ENCODE measurements at regions not wholly inside any gene's neighbourhood (a gene's known extent, or its start where the extent isn't known, plus 50 kb on each side); places are given as distances from the start of the nearest gene placed in this dataset.

- TF ChIP-seq CTCF (IDR thresholded peaks at IDR 0.05) (no peak), EZH2 (IDR thresholded peaks at IDR 0.05; ENCODE audit: borderline replicate concordance, insufficient read depth, low read depth, low read length, poor library complexity, severe bottlenecking) (no peak)
Observed at GRCh38 chr1:116284819-116285390, 88.1 kb upstream of the ATP1A1 start.
